NCI-H526 treated with DMSO at 0.1 percent for 48 hours (cell line): ENCODE measurements at regions not wholly inside any gene's neighbourhood (a gene's known extent, or its start where the extent isn't known, plus 50 kb on each side); places are given as distances from the start of the nearest gene placed in this dataset.
A peak's percentile ranks its signal among the peaks of the same experiment; 100 is the strongest.

Source experiments
- DNase-seq: peaks from one replicate; lab custom pipeline; 2025; lab: John Stamatoyannopoulos, UW

- DNase-seq = no peak
Measured at GRCh38 chr2:43033466-43034241, 192.8 kb downstream of the ZFP36L2 start.

GRCh38 chr2:43033016-43033270, 193.5 kb downstream of the ZFP36L2 start:
- no peak for DNase-seq

GRCh38 chr2:43032213-43033015, 194.0 kb downstream of the ZFP36L2 start:
- DNase-seq = no peak

GRCh38 chr2:43031471-43032212, 194.8 kb downstream of the ZFP36L2 start:
- no peak for DNase-seq

- DNase-seq = no peak
Measured at GRCh38 chr2:43030551-43031307, 195.7 kb downstream of the ZFP36L2 start.

- no peak for DNase-seq
Measured at GRCh38 chr2:43029186-43029585, 197.2 kb downstream of the ZFP36L2 start.

GRCh38 chr2:43028188-43028587, 198.2 kb downstream of the ZFP36L2 start:
- DNase-seq = no peak

GRCh38 chr2:43027097-43027873, 199.1 kb downstream of the ZFP36L2 start:
- no peak for DNase-seq

- DNase-seq = no peak
Measured at GRCh38 chr2:43026426-43027096, 199.8 kb downstream of the ZFP36L2 start.

GRCh38 chr2:43025709-43026295, 200.6 kb downstream of the ZFP36L2 start:
- DNase-seq = no peak

GRCh38 chr2:43024515-43025011, 201.8 kb downstream of the ZFP36L2 start:
- no peak for DNase-seq

GRCh38 chr2:43023791-43024514, 202.5 kb downstream of the ZFP36L2 start:
- DNase-seq = no peak

- no peak for DNase-seq
Measured at GRCh38 chr2:43022896-43023295, 203.5 kb downstream of the ZFP36L2 start.

GRCh38 chr2:43021791-43022509, 204.5 kb downstream of the ZFP36L2 start:
- peak; percentile 22 for DNase-seq

GRCh38 chr2:43020990-43021669, 205.3 kb downstream of the ZFP36L2 start:
- no peak for DNase-seq

- DNase-seq = no peak
Measured at GRCh38 chr2:43020296-43020695, 206.1 kb downstream of the ZFP36L2 start.

GRCh38 chr2:43019536-43020183, 206.7 kb downstream of the ZFP36L2 start:
- no peak for DNase-seq

GRCh38 chr2:43019025-43019367, 207.4 kb downstream of the ZFP36L2 start:
- DNase-seq = no peak
